NCI-H69 (cell line): ENCODE measurements at regions not wholly inside any gene's neighbourhood (a gene's known extent, or its start where the extent isn't known, plus 50 kb on each side); places are given as distances from the start of the nearest gene placed in this dataset.
"Not testable (repeated sequence)": the region's sequence is repeated elsewhere in the genome, so short reads cannot be mapped to it uniquely, and the experiment has no call there.

Experiments used
- DNase-seq: peaks from one replicate; lab custom pipeline; 2025; lab: John Stamatoyannopoulos, UW

DNA sequence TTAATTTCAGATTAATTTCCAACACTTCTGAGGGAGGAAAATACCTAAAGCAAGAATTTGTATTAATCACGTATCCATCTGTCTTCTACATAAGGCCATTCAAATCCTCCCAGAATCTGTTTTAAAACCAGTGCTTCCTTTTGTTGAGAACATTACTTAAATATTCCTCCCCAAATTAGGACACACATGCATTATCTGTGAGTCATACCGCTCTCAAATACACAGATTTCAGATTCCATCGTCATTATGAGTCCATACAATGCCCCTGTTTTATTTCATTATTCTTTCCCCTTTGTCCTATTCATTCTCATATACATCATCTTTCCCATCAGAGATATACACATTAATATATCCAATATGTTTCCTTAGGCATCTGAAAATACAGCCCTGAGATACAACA, 57.3 kb upstream of the PRSS12 start:
- no peak for DNase-seq

DNA sequence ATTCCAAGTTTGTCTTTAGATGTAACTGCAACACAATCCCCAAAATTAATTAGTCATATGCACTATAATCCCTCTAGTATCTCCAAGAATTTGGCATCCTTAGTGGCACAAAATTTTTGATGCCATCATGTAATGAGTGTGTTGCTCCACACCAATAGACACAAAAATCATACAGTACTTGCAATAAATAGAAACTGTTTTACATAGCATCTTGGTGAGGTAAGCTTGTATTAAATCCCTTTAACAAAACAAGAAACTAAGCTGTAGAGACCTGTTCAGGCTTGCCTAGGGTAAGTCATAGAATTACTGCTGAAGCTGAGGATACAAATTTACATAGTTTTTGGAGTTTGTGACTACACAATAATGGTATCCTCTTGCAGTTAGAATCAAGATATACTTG, 64.5 kb upstream of the PRSS12 start:
- DNase-seq: no peak

DNA sequence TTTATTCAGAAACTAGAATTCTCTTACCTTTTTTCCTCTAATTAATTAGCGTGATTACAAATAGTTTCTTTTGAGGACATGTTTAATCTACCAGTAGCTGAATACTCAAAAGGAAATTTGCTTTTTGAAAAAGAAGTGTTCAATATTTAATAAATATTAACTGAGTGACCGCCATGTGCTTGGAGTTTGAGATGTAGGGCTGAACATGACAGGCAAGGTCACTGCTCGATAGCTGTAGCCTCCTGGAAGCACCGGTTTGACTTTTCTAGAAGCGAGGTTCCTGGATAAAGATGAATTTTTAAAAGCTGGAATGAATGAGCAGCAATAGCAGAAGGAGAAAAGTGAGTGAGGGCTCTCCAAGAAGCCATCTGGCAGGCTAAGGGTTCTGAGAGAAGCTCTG, 65.0 kb upstream of the PRSS12 start:
- DNase-seq: not testable (repeated sequence)

DNA sequence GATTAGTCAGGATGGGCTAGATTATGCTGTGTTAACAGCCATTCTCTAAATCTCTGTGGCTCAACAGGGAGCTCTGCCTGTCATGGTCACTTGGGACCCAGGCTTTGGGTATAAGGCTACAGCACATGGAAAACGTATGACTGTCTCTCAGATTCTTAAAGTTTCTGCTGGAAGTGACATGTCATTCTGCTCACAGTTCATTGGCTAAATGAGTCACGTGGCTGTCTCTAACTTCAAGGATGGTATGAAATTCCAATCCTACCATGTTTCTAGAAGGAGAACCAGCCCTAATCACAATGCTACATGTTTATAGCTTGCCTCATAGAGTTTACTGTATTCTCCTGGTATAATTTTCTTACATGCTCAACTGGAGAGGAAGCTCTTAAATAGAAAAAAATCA, 65.6 kb upstream of the PRSS12 start:
- not testable (repeated sequence) for DNase-seq

DNA sequence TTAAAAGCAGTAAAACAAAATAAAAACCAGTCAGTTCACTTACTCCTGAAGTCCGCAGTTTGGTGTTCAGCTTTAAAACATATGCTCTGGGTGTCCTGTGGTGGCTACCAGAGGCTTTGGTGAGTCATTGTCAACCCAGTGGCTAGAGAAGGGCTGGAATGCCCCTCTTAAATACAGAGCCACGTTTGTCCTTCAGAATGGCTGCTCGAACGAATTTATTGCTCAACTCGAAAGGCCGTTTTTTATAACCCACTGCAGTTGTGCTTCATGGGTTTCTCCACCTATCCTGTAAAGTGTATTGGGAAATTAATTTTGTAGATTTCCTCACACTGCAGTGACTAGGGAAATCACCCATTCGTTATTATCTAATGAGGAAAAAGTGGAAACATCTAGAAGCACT, 66.8 kb upstream of the PRSS12 start:
- DNase-seq: not testable (repeated sequence)

DNA sequence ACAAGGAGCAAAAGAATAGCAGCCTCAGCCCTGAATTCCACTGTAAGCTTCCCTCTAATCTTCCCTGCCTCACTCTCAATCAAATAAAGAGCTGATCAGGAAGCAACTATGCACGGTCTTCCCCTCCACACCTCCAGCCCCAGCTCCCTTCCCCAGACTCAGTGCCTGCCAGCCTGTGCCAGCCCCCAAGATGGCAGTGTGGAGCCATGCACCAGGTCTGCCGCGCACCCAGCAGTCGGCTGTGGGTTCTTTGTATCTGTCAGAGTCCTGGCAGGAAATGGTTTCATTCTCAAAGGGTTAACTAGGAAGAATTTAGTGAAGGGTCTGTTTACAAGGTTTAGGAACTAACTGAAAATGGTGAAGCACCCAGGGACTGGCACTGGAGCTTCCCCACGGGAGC, 71.3 kb upstream of the PRSS12 start:
- peak; percentile 53 for DNase-seq

DNA sequence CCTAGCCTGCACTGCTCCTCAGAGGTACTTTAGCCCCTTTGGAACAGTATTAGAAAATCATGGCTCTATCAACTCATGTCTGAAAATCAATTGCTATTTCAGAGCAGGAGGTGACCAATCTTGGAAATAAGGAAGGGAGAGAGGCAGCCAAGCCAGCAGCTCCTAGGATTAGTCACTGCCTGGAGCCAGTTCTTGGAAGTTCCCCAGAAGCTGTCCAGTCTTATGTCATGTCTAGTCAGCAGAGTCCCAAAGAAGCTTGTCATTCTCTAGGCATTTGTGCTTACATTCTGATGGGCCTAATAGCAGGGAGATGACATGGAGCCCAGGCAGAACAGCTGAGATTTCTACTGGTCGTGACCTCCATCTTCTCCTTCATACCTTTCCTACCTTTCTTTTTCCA, 76.1 kb upstream of the PRSS12 start:
- not testable (repeated sequence) for DNase-seq

DNA sequence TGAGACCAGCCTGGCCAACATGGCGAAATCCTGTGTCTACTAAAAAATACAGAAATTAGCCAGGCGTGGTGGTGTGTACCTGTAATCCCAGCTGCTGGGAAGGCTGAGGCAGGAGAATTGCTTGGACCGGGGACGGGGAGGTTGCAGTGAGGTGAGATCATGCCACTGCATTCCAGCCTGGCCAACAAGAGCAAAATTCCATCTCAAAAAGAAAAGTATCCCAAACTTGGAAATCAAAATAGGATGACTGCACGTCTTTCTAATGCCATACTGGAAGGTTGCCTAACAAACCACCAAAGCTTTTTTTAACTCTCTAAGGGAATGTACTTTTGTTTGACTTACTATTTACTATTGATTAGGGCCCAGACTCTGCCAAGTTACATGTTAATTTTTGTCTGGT, 79.6 kb upstream of the PRSS12 start:
- DNase-seq: not testable (repeated sequence)

DNA sequence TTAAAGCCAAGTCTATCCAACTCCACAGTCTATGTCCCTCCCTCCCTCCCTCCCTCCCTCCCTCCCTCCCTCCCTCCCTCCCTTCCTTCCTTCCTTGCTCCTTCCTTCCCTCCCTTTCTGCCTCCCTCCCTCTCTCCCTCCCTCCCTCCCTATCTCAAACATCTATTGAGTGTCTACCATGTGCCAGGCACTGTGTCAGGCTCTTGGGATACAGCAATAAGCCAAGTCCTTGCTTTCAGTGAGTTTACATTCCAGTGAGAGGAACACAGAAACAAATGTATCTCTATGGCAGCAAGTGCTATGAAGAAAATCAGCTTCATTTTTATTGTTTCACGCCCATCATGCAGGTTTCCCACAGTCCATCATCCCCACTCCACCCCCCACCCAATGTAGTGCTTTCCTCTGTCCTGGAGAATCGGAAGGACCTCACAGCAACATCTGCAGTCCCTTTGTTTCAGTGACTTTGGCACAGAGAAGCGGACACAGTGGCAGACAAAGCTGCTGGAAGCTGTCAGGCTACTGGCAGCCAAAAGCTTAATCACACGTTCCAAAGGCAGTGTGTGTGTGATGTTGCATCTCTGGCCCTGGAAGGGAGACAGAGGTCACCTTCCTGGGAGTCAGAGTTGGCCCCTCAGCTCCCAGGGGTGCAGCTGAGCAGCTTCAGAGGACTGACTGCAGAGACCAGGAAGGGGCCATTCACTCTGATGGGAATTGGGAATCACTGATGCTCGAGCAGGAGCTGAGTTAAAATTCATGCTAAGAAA, 81.0 kb upstream of the PRSS12 start:
- not testable (repeated sequence) for DNase-seq

DNA sequence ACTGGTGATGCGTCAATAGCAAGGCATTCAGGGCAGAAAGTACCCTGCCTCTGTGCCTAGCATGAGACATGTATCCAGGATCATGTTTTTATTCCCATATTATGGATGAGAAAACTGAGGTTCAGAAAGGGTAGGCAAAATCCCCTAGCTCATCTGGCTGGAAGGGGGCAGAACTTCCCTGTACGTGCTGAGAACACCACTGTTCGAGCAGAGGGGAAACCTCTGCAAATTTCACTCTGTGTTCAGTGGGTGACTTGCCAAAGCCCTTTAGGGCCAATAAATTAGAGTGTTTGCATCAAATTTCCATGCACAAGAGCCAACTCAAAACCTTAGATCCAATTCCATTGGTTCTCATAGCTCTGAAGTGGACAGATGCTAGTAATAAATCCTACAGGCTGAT, 82.6 kb upstream of the PRSS12 start:
- DNase-seq: not testable (repeated sequence)

DNA sequence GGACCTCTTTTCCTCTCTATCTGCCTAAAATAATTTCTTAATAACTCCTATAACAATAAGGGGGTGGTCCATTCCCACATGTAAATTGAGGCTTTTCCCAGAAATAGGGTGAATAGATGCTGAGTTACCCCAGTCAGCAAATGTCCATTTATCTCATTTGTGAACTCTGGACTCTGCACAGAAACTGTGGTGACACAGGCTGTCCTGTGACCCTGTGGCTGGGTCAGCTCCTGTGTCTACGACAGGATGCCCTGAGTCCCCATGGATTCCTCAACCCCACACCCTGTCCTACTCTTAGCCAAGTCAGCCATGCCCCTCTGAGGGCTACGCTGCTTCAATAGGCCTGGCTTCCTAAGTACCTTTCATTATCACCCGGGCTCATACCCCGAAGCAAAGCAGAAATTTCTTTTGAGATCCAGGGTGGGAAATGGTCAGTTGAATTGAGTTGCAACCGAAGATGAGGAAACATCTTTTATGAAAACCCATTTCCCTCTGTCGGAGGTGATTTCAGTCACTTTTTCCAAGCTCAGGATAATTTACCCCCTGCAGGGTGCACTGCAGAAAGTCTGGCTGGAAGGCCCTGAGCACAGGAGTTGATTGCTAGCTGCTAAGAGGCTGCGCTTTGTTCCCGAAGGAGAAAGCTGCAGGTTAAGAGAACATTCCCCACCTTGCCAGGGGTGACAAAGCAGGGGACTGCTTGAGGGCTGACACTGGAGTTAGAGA, 89.5 kb upstream of the PRSS12 start:
- peak; percentile 79 for DNase-seq

DNA sequence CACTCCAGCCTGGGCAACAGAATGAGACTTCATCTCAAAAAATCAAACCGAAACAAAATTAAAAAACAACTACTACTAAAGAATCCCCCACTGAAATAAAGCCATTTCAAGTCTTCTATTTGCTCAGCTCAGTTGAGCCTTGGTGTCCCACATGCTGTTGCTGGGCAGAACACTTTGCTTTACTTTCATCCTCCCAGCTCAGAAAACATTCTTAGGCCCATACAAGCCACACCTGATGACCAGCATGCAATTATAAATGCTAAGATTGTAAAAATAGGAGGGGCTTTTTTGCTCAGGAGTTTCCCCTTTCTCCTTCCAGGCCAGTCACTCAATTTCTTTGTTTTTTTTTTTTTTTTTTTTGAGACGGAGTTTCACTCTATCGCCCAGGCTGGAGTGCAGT, 94.6 kb upstream of the PRSS12 start:
- DNase-seq: not testable (repeated sequence)

DNA sequence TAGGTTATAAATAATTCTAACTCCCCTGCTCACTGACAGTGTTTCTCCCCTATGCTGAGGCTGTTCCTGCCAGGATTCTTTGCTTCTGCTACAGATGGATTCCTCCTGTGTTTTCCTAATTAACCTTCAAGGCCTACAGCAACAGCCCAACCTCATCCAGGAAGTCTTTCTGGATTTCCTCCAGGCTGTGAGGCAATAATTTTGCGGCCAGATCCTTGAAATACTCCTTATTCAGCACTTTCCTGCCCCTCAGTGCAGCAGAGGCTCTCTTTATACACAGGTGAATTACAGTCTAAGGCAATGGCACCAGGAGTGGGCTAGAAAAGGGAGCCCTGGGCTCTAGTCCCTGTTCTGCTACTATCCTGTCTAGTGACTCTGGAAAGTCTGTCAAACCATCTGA, 102.1 kb upstream of the PRSS12 start:
- DNase-seq: not testable (repeated sequence)

DNA sequence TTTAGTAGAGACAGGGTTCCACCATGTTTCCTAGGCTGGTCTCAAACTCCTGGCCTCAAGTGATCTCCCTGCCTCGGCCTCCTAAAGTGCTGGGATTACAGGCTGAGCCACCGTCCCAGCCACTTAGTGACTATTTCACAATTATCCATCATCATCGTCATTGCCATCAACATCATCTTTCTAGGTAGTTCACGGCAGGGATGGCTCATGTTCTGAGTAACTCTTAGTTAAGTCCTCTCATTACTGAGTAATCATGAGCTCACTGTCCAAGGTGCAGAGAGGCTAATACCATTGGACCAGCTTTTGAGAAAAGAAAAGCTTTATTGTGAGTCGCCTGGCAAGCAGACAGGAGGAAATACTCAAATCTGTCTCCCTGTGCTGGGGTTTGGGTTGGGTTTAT, 108.6 kb upstream of the PRSS12 start:
- not testable (repeated sequence) for DNase-seq

DNA sequence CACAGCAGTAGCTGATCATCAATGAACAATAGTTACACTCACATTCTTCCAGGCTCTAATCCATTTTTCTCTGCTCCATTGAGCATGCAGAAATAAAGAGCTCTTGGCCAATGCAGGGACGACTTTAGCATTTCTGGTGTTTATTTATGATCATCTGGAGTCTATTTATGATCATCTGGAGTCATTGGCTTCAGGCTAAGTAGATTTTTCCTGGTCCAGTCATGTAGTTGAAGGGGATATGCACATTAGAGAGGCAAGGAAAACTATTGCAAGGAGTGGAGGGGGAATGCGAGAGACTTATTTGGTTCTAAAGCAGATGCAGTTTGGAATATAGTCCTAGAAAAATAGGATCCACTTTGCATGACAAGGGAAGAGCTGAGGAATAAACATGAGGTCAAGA, 113.0 kb upstream of the PRSS12 start:
- DNase-seq: not testable (repeated sequence)

DNA sequence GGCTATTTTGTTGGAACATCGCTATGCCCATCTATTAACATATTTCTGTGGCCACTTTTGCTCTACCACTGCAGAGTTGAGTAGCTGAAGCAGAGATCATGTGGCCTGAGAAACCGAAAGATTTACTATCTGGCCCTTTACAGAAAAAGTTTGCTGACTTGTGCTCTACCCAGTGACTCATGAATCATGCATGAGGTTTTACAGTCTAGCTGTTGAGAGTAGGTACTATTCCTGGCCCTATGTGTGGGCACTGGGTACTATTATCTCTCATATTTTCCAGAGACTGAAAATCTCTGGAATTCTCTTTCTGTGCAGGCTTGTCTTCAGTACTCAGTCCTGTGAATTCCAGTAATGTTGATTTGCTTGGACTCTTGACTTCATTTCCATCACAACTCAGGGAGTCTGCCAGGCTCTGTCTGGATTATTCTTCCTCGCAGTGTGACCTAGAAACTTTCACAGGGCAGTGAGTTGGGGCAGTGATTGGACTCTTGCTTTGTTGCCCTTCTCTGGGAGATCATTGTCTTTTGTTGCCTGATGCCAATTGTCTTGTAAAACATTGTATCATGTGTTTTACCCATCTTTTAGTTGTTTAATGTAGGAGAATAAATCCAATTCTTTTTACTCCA, 121.3 kb upstream of the PRSS12 start:
- not testable (repeated sequence) for DNase-seq

DNA sequence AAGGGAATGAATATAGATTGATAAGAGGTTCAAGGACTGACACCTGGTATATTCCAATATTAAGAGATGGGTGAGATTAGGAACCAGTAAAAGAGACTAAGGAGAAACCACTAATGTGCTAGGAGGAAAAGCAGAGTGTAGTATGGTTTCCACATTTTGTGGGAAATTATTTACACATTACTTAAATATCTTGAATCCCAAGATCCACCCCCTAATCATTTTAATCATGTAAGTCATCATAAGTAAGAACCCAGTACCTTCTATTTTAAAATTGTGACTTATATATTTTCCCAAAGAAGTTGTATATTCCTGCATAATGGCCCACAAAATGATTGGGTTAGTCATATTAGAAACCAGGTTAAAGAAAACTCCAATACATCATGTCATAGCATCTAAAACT, 122.0 kb upstream of the PRSS12 start:
- not testable (repeated sequence) for DNase-seq

DNA sequence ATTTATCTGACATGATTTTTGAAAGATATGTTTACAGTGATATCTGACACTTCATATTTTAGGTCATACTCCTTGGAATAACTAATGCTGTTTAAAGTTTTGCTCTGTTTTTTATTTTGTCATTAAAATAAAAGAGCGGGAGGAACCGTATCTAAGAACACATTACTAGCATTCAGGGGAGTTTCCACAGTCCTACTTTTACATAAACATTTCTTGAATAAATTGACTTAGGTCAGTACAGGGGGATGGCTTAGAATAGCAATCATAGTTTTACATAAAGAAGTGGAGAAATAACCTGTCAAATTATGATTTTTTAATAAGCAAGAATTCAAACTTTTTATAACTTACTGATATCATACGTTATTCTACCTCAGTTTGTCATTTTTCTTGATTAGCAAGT, 123.1 kb upstream of the PRSS12 start:
- not testable (repeated sequence) for DNase-seq

DNA sequence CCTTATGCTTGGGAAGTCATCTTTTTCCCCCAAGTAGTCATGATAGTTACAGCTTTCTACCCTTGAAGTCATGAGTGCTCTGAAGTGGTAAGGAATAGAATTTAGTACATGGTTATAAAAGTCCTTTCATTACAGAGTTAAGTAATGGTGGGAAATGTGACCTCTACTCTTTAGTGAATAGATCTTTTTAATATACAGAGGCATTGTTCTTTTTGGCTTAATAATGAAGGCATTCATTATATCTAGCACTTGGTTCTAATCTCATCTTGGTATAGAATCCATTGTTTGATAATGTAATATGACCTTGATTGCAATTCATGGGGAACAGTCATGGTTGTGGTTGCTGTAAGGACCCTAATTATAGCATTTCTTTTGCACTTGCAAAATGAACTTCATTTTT, 125.0 kb upstream of the PRSS12 start:
- DNase-seq: not testable (repeated sequence)

DNA sequence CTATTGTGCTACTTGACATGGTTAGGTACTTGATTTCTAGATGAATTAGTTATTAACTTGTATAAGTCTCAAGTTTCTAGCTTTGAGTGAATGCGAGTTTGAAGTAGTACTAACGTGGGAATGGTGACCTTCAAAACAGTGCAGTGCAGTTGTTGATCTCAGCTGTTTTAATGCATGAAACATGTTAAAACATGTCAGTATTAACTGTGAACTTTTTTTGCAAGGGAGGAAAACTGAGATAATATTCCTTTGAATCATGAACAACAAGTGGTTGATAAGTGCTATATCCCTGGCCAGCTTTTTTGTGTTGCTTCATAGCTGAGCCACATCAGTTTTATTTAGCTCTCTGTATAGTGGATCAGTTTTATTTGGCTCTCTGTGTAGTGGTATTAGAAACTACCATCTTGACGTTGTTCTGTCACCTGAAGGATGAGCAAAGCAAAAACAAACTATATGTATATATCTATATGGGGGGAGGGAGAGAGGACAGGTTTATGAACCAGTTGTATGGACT, 133.1 kb upstream of the PRSS12 start:
- DNase-seq: not testable (repeated sequence)

DNA sequence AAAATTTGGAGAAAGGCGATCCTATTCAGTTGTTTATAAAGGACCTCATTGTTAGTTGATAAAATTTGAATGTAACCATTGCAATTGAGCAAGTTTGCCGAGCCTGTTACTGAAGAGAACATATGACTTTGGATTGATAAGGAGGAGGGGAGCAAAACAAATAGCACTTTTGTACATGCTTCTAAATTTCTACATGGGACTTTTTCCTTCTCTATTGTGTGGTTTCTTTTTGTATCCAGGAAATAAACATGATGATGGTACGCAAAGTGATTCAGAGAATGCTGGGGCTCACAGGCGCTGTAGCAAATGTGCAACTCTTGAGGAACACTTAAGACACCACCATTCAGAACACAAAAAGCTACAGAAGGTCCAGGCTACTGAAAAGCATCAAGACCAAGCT, 140.2 kb upstream of the PRSS12 start:
- DNase-seq: not testable (repeated sequence)

DNA sequence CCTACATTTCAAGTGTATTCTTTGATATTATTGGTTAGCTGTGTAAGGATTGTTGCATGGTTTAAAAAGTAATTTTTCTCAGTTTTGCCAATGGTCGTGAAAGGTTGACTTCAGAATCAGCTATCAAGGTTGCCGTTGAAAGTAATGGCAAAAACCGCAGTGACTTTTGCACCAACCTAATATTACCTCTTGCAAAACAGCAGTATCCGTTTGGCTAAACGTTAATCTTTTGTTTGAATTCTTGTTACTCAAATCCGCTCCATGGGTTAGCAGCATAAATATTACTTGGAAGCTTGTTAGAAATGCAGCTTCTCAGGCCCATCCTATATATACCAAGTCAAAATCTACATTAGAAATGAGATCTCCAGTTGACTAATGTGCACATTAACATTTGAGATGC, 141.6 kb upstream of the PRSS12 start:
- not testable (repeated sequence) for DNase-seq

DNA sequence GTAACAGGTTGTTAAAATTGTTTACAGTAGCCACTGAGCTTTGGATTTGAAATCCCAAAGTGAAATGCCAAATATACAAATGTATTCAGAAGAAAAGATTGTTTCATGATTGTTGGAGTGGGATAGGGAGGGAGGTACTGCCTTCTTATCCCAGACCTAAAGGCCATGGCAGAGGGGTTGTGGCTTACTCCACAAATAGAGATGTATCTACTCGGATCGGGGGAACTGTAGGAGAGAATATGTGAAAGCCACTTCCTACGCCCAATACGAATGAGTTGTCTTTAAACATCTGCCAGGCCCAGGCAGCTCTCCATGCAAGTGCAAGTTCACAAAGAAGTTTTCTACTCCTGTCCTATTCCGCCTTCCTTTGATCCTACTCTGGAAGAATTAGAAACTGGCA, 150.2 kb upstream of the PRSS12 start:
- peak; percentile 3 for DNase-seq
